Gastroesophageal sphincter (tissue), 4 donors: ENCODE measurements at regions not wholly inside any gene's neighbourhood (a gene's known extent, or its start where the extent isn't known, plus 50 kb on each side); places are given as distances from the start of the nearest gene placed in this dataset.

Source experiments
- ATAC-seq: fragments of 150-250 bp; one replicate; pipeline ENCODE4 v1.9.1; 2016; ENCODE audit warnings: mild to moderate bottlenecking, moderate library complexity
- H3K27ac ChIP-seq, 4 donors: fragments of 200-600 bp; sonication (generic) in 3 of 4; 1 replicate in 3 of 4; 2 replicates in 1 of 4; pipeline ENCODE4 v1.5.1; 2016 to 2019
- H3K27me3 ChIP-seq: fragments of 200-600 bp; sonication (generic); one replicate; pipeline ENCODE4 v1.5.1; 2019
- H3K36me3 ChIP-seq, 2 donors: fragments of 200-600 bp; sonication (generic); one replicate each; pipeline ENCODE4 v1.5.1; 2019; ENCODE audit warnings: control low read depth in 1 of 2
- H3K4me1 ChIP-seq, 3 donors: fragments of 200-600 bp; sonication (generic); 1 replicate in 2 of 3; 2 replicates in 1 of 3; pipeline ENCODE4 v1.5.1; 2016 to 2019; ENCODE audit warnings: control low read depth in 2 of 3
- H3K4me3 ChIP-seq, 2 donors: fragments of 200-600 bp; sonication (generic); one replicate each; pipeline ENCODE4 v1.5.1; 2019; ENCODE audit warnings: mild to moderate bottlenecking in 1 of 2, moderate library complexity in 1 of 2
- H3K9me3 ChIP-seq, 3 donors: fragments of 200-600 bp; sonication (generic); one replicate each; pipeline ENCODE4 v1.5.1; 2017 to 2019; ENCODE audit warnings: control low read depth in 2 of 3
- EP300 ChIP-seq: sonication (generic); formaldehyde crosslinking; IDR thresholded peaks from one replicate; pipeline ENCODE4 v1.6.1; 2017; ENCODE audit warnings: antibody characterized with exemption, mild to moderate bottlenecking
- POLR2A ChIP-seq, 2 donors: fragments of 450-650 bp; IDR thresholded peaks; one replicate each; pipeline ENCODE4 v1.6.1; 2017; ENCODE audit warnings: antibody characterized with exemption in 2 of 2, mild to moderate bottlenecking in 2 of 2, moderate library complexity in 1 of 2
- POLR2AphosphoS5 ChIP-seq: sonication (generic); formaldehyde crosslinking; IDR thresholded peaks from one replicate; pipeline ENCODE4 v1.6.1; 2017; ENCODE audit warnings: antibody characterized with exemption
- WGBS, 2 donors: methylation state at CpG; one replicate each; pipeline ENCODE4 v1.1.5; 2018; ENCODE audit warnings: low coverage in 1 of 2; 5-methylcytosine and 5-hydroxymethylcytosine counted together
- TF ChIP-seq, protein P1 (sequence below), 4 experiments: fragments of 200-600 bp in 2 of 4; fragments of 450-650 bp in 2 of 4; sonication (generic) in 1 of 4; IDR thresholded peaks; one replicate each; pipeline ENCODE4 v1.5.1; 2017 to 2019; ENCODE audit warnings: antibody characterized with exemption in 4 of 4, mild to moderate bottlenecking in 2 of 4, moderate library complexity in 2 of 4

DNA sequence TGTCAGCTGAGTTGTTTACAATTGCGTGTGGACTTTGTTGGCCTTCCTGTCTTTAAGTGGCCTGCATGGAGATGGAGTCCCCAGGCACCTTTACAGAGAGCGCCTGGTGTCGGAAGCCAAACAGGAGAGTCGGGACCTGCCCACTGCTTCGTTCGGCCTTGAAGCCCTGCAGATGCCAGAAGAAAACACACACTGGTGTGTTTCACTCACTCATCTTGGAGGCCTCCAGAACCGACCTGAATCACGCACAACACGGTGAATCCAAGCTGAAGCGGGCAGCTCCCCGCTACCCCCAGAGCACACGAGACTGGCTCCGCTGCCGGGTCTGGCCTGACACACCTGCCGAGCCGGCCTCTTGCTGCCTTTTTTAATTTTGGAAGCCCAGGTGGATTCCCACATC lies 419.4 kb upstream of the IRX4 start:
- no peak for ATAC-seq
- no peaks in the 10 kb centered on the region for H3K36me3 ChIP-seq
- 62 to 71% methylated on average over 5 of the region's 16 CpGs for WGBS, 2 donors
- H3K27ac ChIP-seq, result no peak overlapping the region
- H3K9me3 ChIP-seq, result no peaks in the 10 kb centered on the region
- H3K4me1 ChIP-seq, result no peaks in the 10 kb centered on the region
- H3K27me3 ChIP-seq, result peaks cover 17% of the 10 kb centered on the region
- no peak overlapping the region for H3K4me3 ChIP-seq
- TF ChIP-seq POLR2A (IDR thresholded peaks at IDR 0.05) (no peak), POLR2AphosphoS5 (no peak), EP300 (no peak)
- TF ChIP-seq, protein P1, sequence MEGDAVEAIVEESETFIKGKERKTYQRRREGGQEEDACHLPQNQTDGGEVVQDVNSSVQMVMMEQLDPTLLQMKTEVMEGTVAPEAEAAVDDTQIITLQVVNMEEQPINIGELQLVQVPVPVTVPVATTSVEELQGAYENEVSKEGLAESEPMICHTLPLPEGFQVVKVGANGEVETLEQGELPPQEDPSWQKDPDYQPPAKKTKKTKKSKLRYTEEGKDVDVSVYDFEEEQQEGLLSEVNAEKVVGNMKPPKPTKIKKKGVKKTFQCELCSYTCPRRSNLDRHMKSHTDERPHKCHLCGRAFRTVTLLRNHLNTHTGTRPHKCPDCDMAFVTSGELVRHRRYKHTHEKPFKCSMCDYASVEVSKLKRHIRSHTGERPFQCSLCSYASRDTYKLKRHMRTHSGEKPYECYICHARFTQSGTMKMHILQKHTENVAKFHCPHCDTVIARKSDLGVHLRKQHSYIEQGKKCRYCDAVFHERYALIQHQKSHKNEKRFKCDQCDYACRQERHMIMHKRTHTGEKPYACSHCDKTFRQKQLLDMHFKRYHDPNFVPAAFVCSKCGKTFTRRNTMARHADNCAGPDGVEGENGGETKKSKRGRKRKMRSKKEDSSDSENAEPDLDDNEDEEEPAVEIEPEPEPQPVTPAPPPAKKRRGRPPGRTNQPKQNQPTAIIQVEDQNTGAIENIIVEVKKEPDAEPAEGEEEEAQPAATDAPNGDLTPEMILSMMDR (IDR thresholded peaks at IDR 0.05), result no peak

DNA sequence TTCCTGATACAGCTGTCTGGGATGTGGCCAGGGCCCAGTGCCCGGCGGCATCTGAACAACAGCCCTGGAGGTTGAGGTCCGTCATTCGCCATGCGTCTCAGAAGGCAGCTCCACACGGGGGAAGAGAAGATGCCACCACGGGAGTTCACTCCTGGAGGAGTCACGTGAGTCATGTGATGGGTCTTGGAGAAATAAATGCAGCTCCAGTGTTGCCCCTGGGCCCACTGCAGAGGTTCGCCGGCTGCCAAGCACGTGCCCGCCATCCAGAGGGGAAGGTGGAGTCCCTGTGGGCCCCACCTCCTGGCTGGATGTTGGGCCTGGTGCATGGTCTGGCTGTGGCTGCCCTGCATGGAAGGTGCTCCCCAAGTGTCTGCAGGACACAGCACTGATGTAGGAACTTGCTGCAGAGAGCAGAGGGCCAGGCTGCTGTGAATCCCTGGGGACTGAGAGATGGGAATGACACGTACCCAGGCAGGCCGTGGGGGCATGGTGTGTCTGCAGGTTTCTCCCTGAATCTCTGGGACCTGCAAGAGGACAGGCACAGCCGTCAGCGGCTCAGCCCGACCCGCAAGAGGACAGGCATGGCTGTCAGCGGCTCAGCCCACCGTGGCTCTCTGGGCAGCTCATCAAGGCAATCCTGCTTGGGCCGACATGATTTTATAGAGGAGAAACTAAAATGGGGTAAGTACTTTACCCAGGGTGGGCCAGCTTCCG lies 418.3 kb upstream of the IRX4 start:
- no peaks in the 10 kb centered on the region for H3K9me3 ChIP-seq
- ATAC-seq, result no peak
- no peak overlapping the region for H3K4me3 ChIP-seq
- no peaks in the 10 kb centered on the region for H3K4me1 ChIP-seq
- no peak overlapping the region for H3K27ac ChIP-seq
- no peak for TF ChIP-seq EP300
- TF ChIP-seq POLR2AphosphoS5, result no peak
- no peak for TF ChIP-seq POLR2A (IDR thresholded peaks at IDR 0.05)
- TF ChIP-seq, protein P1 (IDR thresholded peaks at IDR 0.05), result no peak
- no peaks in the 10 kb centered on the region for H3K36me3 ChIP-seq
- WGBS, 2 donors, result no CpG with 5 or more reads among the region's 22 CpGs
- H3K27me3 ChIP-seq, result peaks cover 17% of the 10 kb centered on the region

DNA sequence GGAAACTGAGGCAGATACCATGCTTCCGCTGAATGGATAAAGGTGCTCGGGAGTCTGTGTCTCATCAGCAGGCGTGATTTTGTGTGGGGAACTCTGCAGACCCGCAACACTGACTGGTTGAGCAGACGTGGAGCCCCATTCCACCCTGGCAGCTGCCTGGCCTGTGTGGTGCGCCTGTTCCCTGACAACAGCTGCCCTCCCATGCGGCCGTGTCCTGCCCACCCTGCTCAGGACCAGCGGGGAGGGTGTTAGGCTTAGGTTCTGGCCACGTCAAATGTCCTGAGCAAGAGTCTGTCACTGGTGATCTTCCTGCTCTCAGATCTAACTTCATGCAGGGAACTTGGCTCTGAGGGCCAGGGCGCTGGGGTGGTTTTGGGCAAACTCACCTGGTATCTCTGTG lies 417.7 kb upstream of the IRX4 start:
- no peak for ATAC-seq
- Histone ChIP-seq H3K27ac (no peak overlapping the region), H3K4me3 (no peak overlapping the region), H3K9me3 (no peaks in the 10 kb centered on the region), H3K4me1 (no peaks in the 10 kb centered on the region), H3K36me3 (no peaks in the 10 kb centered on the region), H3K27me3 (peaks cover 17% of the 10 kb centered on the region)
- 89% methylated on average over 3 of the region's 11 CpGs; no CpG with 5 or more reads in 1 of the 2 donors for WGBS, 2 donors
- TF ChIP-seq, protein P1 (IDR thresholded peaks at IDR 0.05), result no peak
- no peak for TF ChIP-seq POLR2AphosphoS5
- no peak for TF ChIP-seq EP300
- TF ChIP-seq POLR2A (IDR thresholded peaks at IDR 0.05), result no peak

DNA sequence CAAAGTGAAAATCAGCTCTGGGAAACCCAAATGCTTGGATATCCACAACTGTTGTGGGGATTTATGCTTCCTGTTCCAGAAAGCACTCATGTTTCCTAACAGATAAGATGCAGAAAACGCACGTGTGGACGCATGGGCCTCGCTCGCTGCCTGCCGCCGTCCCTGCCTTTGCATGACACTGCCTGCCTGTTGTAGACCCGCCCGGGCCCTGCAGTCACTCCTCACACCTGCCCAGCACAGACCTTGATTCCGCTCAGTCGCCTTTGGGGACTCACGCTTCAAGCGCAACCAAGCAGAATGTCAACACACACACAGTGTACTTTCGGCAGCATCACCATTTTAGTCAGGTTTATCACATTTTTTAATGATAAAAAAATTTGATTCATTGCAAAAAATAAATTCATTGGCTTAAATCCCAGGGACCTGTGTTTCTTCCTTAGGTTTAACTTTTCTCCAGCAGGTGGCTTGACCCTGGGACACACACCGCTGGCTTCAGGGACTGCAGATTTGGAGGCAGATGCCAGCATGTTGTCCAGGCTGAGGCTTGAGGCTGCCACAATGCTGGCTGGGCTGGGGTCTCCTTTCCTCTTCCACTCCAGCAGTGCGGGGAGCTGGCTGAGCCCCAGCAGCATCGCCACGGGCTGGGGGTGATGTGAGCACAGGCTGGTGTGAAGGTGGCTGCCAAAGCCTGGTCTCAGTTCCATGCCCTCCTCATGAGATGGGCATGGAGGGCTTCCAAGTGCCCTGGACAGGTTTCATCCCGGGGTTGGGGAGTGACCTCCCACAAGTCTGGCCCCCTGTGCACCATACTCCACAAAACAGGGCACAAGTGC lies 416.9 kb upstream of the IRX4 start:
- Histone ChIP-seq H3K9me3 (no peaks in the 10 kb centered on the region), H3K27ac (no peak overlapping the region), H3K4me3 (no peak overlapping the region), H3K4me1 (no peaks in the 10 kb centered on the region), H3K27me3 (peaks cover 17% of the 10 kb centered on the region), H3K36me3 (no peaks in the 10 kb centered on the region)
- TF ChIP-seq POLR2AphosphoS5 (no peak), POLR2A (IDR thresholded peaks at IDR 0.05) (no peak), EP300 (no peak)
- TF ChIP-seq, protein P1 (IDR thresholded peaks at IDR 0.05), result no peak
- no peak for ATAC-seq
- WGBS, 2 donors, result 74 to 90% methylated on average over 7 to 8 of the region's 19 CpGs

DNA sequence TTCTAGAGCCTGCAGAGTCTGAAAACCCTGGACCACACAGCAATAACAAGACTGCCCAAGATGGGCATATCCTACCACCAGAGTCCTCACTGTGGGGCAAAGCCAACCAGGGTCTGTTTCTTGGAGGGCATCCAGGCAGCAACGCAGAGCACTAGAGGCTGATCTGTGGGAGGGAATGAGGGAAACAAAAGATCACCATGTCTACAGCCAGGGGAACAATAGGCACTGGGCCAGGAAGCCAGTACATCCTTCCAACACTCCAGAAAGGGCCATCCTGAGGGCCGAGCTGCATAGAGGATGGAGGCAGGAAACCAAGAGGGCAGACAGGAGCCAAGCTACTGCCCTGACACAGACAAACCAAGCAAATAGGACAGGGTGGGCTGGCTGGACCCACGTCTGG lies 416.1 kb upstream of the IRX4 start:
- Histone ChIP-seq H3K4me1 (no peaks in the 10 kb centered on the region), H3K4me3 (no peak overlapping the region), H3K27me3 (peaks cover 16% of the 10 kb centered on the region), H3K36me3 (no peaks in the 10 kb centered on the region), H3K27ac (no peak overlapping the region), H3K9me3 (no peaks in the 10 kb centered on the region)
- TF ChIP-seq, protein P1 (IDR thresholded peaks at IDR 0.05), result no peak
- TF ChIP-seq POLR2A (IDR thresholded peaks at IDR 0.05), result no peak
- TF ChIP-seq POLR2AphosphoS5, result no peak
- TF ChIP-seq EP300, result no peak
- WGBS, 2 donors, result 0 to 20% methylated on average over 1 of the region's 3 CpGs
- ATAC-seq, result no peak
